HuH-7.5 (cell line): ENCODE measurements at regions not wholly inside any gene's neighbourhood (a gene's known extent, or its start where the extent isn't known, plus 50 kb on each side); places are given as distances from the start of the nearest gene placed in this dataset.
"Not testable (repeated sequence)": the region's sequence is repeated elsewhere in the genome, so short reads cannot be mapped to it uniquely, and the experiment has no call there.

Source experiments
- DNase-seq: peaks from one replicate; pipeline ENCODE4 v3.0.0; 2011; ENCODE audit warnings: low spot score

GRCh38 chr5:24265306-24265705 is 379.5 kb downstream of the CDH10 start:
- no peak for DNase-seq

- no peak for DNase-seq
These were observed 376.2 kb downstream of the CDH10 start for GRCh38 chr5:24268482-24269056.

- DNase-seq: not testable (repeated sequence)
These were observed 373.1 kb downstream of the CDH10 start for GRCh38 chr5:24271702-24272118.

- DNase-seq: no peak
These were observed 372.0 kb downstream of the CDH10 start for GRCh38 chr5:24272741-24273140.

GRCh38 chr5:24280215-24280614 is 364.6 kb downstream of the CDH10 start:
- DNase-seq: no peak

GRCh38 chr5:24281818-24282217 is 363.0 kb downstream of the CDH10 start:
- no peak for DNase-seq

- DNase-seq: no peak
These were observed 355.0 kb downstream of the CDH10 start for GRCh38 chr5:24289582-24290335.

- DNase-seq: no peak
These were observed 354.2 kb downstream of the CDH10 start for GRCh38 chr5:24290536-24290935.

GRCh38 chr5:24291916-24292315 is 352.9 kb downstream of the CDH10 start:
- no peak for DNase-seq

- DNase-seq: no peak
These were observed 350.4 kb downstream of the CDH10 start for GRCh38 chr5:24294333-24294732.

GRCh38 chr5:24314106-24314505 is 330.7 kb downstream of the CDH10 start:
- no peak for DNase-seq

- no peak for DNase-seq
These were observed 324.1 kb downstream of the CDH10 start for GRCh38 chr5:24320643-24321042.

GRCh38 chr5:24325306-24325832 is 319.4 kb downstream of the CDH10 start:
- no peak for DNase-seq

- DNase-seq: no peak
These were observed 313.2 kb downstream of the CDH10 start for GRCh38 chr5:24331531-24331930.

- DNase-seq: no peak
These were observed 297.6 kb downstream of the CDH10 start for GRCh38 chr5:24347158-24347557.

- DNase-seq: no peak
These were observed 293.5 kb downstream of the CDH10 start for GRCh38 chr5:24351285-24351684.

GRCh38 chr5:24353016-24353415 is 291.8 kb downstream of the CDH10 start:
- DNase-seq: no peak

- no peak for DNase-seq
These were observed 291.2 kb downstream of the CDH10 start for GRCh38 chr5:24353611-24354010.

GRCh38 chr5:24363789-24364481 is 280.8 kb downstream of the CDH10 start:
- no peak for DNase-seq

GRCh38 chr5:24364711-24365110 is 280.1 kb downstream of the CDH10 start:
- DNase-seq: no peak

- DNase-seq: no peak
These were observed 279.4 kb downstream of the CDH10 start for GRCh38 chr5:24365406-24365805.

- no peak for DNase-seq
These were observed 277.6 kb downstream of the CDH10 start for GRCh38 chr5:24367216-24367615.

GRCh38 chr5:24368115-24368514 is 276.7 kb downstream of the CDH10 start:
- no peak for DNase-seq
